HEK293 (cell line): ENCODE measurements at regions not wholly inside any gene's neighbourhood (a gene's known extent, or its start where the extent isn't known, plus 50 kb on each side); places are given as distances from the start of the nearest gene placed in this dataset.

ENCODE experiments used
- YY1 ChIP-seq: fragments of 450-650 bp; formaldehyde crosslinking; IDR thresholded peaks from 2 replicates; pipeline ENCODE4 v1.5.1; 2018; ENCODE audit warnings: missing biosample characterization, missing genetic modification characterization
- ZNF561 ChIP-seq: fragments of 450-650 bp; IDR thresholded peaks from 2 replicates; pipeline ENCODE4 v1.5.1; 2018; ENCODE audit warnings: missing biosample characterization, missing genetic modification characterization, borderline replicate concordance
- TF ChIP-seq, protein P1 (sequence below): fragments of 450-650 bp; formaldehyde crosslinking; IDR thresholded peaks from 2 replicates; pipeline ENCODE4 v1.5.1; 2016; ENCODE audit warnings: missing biosample characterization, missing genetic modification characterization

DNA sequence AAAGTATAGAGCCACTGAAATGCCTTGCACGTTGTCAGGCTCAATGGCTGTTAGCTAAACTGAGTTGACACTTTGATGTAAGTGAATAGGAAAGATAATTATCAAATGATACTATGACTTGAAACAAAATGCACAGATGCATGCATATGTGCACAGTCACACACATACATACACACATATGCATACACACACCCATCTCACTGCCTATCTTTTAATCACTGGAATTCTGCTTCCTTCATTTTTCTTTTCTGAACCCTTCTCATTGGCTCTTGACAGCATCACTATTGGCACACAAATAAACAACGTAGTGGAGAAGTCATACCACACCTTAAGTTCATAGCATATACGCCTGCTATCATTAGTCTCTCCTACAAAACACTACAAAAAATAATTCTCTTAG is 154.9 kb upstream of the NCKAP5 start:
- TF ChIP-seq, protein P1, sequence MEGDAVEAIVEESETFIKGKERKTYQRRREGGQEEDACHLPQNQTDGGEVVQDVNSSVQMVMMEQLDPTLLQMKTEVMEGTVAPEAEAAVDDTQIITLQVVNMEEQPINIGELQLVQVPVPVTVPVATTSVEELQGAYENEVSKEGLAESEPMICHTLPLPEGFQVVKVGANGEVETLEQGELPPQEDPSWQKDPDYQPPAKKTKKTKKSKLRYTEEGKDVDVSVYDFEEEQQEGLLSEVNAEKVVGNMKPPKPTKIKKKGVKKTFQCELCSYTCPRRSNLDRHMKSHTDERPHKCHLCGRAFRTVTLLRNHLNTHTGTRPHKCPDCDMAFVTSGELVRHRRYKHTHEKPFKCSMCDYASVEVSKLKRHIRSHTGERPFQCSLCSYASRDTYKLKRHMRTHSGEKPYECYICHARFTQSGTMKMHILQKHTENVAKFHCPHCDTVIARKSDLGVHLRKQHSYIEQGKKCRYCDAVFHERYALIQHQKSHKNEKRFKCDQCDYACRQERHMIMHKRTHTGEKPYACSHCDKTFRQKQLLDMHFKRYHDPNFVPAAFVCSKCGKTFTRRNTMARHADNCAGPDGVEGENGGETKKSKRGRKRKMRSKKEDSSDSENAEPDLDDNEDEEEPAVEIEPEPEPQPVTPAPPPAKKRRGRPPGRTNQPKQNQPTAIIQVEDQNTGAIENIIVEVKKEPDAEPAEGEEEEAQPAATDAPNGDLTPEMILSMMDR (tag by site-specific recombination) = no peak
- TF ChIP-seq ZNF561 (tag by site-specific recombination) = no peak
- TF ChIP-seq YY1 (tag by site-specific recombination) = no peak
